GM12878 (cell line): ENCODE measurements at regions not wholly inside any gene's neighbourhood (a gene's known extent, or its start where the extent isn't known, plus 50 kb on each side); places are given as distances from the start of the nearest gene placed in this dataset.

Experiments
- ATF2 ChIP-seq: IDR thresholded peaks from 2 replicates; pipeline ENCODE4 v1.6.1; 2012; ENCODE audit warnings: low read length, inconsistent platforms
- JUND ChIP-seq: IDR thresholded peaks from 2 replicates; pipeline ENCODE4 v1.6.1; 2012; ENCODE audit warnings: low read depth, mild to moderate bottlenecking, low read length, improper control_type of control experiment, moderate library complexity
- KDM1A ChIP-seq: fragments of 200-600 bp; sonication (generic); IDR thresholded peaks from 2 replicates; pipeline ENCODE4 v1.6.1; 2016; ENCODE audit warnings: borderline replicate concordance
- MAX ChIP-seq: IDR thresholded peaks from 2 replicates; pipeline ENCODE4 v1.6.1; 2012; ENCODE audit warnings: low read depth, low read length, improper control_type of control experiment
- POLR2AphosphoS5 ChIP-seq: IDR thresholded peaks from 2 replicates; pipeline ENCODE4 v1.6.1; 2011; ENCODE audit warnings: mild to moderate bottlenecking, low read length, inconsistent platforms
- SKIL ChIP-seq: fragments of 450-650 bp; IDR thresholded peaks from 2 replicates; pipeline ENCODE4 v1.6.1; 2017; ENCODE audit warnings: mild to moderate bottlenecking, low read depth, inconsistent platforms; ENCODE audit not compliant: poor library complexity, severe bottlenecking
- SP1 ChIP-seq: IDR thresholded peaks from one replicate; pipeline ENCODE4 v1.6.1; 2011; ENCODE audit warnings: low read depth, low read length
- TCF7 ChIP-seq: IDR thresholded peaks from 2 replicates; pipeline ENCODE4 v1.6.1; 2014; ENCODE audit warnings: antibody characterized with exemption, borderline replicate concordance
- USF2 ChIP-seq: IDR thresholded peaks from 2 replicates; pipeline ENCODE4 v1.6.1; 2011; ENCODE audit warnings: low read depth, low read length, improper control_type of control experiment, borderline replicate concordance

GRCh38 chr3:45337839-45338470, 50.4 kb upstream of the LARS2 start:
- TF ChIP-seq JUND (no peak), SP1 (no peak), TCF7 (no peak), POLR2AphosphoS5 (no peak), MAX (no peak), KDM1A (no peak), USF2 (no peak), ATF2 (no peak), SKIL (no peak)
